SK-N-SH (cell line): ENCODE measurements at regions not wholly inside any gene's neighbourhood (a gene's known extent, or its start where the extent isn't known, plus 50 kb on each side); places are given as distances from the start of the nearest gene placed in this dataset.

Experiments used
- CHD2 ChIP-seq: fragments of 150-350 bp; IDR thresholded peaks from 2 replicates; pipeline ENCODE4 v1.6.1; 2018; ENCODE audit warnings: low read length; ENCODE audit not compliant: partially characterized antibody
- ELF1 ChIP-seq: IDR thresholded peaks from 2 replicates; pipeline ENCODE4 v1.4.0; 2012
- EZH2phosphoT487 ChIP-seq: fragments of 200-600 bp; sonication (generic); IDR thresholded peaks from 2 replicates; pipeline ENCODE4 v1.6.1; 2017; ENCODE audit warnings: low read depth, mixed run types, mild to moderate bottlenecking, antibody characterized with exemption, moderate library complexity, borderline replicate concordance
- POLR2AphosphoS5 ChIP-seq: IDR thresholded peaks from 2 replicates; pipeline ENCODE4 v1.6.1; 2012; ENCODE audit warnings: low read depth, low read length
- RCOR1 ChIP-seq: fragments of 150-350 bp; IDR thresholded peaks from 2 replicates; pipeline ENCODE4 v1.6.1; 2017; ENCODE audit warnings: antibody characterized with exemption, low read length
- TAF1 ChIP-seq: IDR thresholded peaks from 2 replicates; pipeline ENCODE4 v1.6.1; 2012; ENCODE audit warnings: low read depth, mild to moderate bottlenecking, low read length, moderate library complexity, borderline replicate concordance
- TF ChIP-seq, protein P1 (sequence below): fragments of 200-600 bp; sonication (generic); IDR thresholded peaks from 2 replicates; pipeline ENCODE4 v1.6.1; 2017; ENCODE audit warnings: antibody characterized with exemption, mild to moderate bottlenecking, moderate library complexity
- TF ChIP-seq, protein P2 (sequence below): IDR thresholded peaks from 2 replicates; pipeline ENCODE4 v1.4.0; 2012; ENCODE audit warnings: low read depth
- TF ChIP-seq, protein P3 (sequence below): IDR thresholded peaks from 2 replicates; pipeline ENCODE4 v1.6.1; 2012; ENCODE audit warnings: mild to moderate bottlenecking, low read depth, low read length, moderate library complexity

DNA sequence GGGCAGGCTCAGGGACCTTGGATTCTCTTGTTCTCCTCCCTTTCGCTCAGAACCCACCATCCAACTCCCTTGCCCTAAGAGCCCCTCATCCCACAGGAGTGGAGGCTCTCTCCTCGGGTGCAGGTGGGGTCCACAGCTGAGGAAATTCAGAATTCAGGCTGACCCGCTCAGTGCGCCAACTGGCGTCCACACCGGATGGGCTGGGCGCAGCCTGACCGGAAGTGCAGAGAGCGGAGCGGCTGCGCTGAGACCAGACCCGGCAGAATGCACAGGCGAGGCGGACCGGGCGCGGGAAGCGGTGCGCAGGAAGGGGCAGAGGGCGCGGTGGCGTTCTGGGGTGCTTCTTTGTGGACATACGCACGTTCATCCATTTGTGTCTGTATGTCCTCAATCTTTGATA lies 210.4 kb upstream of the NDN start:
- TF ChIP-seq POLR2AphosphoS5 = no peak
- TF ChIP-seq, protein P1, sequence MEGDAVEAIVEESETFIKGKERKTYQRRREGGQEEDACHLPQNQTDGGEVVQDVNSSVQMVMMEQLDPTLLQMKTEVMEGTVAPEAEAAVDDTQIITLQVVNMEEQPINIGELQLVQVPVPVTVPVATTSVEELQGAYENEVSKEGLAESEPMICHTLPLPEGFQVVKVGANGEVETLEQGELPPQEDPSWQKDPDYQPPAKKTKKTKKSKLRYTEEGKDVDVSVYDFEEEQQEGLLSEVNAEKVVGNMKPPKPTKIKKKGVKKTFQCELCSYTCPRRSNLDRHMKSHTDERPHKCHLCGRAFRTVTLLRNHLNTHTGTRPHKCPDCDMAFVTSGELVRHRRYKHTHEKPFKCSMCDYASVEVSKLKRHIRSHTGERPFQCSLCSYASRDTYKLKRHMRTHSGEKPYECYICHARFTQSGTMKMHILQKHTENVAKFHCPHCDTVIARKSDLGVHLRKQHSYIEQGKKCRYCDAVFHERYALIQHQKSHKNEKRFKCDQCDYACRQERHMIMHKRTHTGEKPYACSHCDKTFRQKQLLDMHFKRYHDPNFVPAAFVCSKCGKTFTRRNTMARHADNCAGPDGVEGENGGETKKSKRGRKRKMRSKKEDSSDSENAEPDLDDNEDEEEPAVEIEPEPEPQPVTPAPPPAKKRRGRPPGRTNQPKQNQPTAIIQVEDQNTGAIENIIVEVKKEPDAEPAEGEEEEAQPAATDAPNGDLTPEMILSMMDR = no peak
- TF ChIP-seq, protein P2, sequence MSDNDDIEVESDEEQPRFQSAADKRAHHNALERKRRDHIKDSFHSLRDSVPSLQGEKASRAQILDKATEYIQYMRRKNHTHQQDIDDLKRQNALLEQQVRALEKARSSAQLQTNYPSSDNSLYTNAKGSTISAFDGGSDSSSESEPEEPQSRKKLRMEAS = no peak
- no peak for TF ChIP-seq RCOR1
- no peak for TF ChIP-seq CHD2
- no peak for TF ChIP-seq TAF1
- TF ChIP-seq, protein P3, sequence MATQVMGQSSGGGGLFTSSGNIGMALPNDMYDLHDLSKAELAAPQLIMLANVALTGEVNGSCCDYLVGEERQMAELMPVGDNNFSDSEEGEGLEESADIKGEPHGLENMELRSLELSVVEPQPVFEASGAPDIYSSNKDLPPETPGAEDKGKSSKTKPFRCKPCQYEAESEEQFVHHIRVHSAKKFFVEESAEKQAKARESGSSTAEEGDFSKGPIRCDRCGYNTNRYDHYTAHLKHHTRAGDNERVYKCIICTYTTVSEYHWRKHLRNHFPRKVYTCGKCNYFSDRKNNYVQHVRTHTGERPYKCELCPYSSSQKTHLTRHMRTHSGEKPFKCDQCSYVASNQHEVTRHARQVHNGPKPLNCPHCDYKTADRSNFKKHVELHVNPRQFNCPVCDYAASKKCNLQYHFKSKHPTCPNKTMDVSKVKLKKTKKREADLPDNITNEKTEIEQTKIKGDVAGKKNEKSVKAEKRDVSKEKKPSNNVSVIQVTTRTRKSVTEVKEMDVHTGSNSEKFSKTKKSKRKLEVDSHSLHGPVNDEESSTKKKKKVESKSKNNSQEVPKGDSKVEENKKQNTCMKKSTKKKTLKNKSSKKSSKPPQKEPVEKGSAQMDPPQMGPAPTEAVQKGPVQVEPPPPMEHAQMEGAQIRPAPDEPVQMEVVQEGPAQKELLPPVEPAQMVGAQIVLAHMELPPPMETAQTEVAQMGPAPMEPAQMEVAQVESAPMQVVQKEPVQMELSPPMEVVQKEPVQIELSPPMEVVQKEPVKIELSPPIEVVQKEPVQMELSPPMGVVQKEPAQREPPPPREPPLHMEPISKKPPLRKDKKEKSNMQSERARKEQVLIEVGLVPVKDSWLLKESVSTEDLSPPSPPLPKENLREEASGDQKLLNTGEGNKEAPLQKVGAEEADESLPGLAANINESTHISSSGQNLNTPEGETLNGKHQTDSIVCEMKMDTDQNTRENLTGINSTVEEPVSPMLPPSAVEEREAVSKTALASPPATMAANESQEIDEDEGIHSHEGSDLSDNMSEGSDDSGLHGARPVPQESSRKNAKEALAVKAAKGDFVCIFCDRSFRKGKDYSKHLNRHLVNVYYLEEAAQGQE = no peak
- TF ChIP-seq ELF1 = no peak
- TF ChIP-seq EZH2phosphoT487 = no peak
